NCI-H1694 (cell line): ENCODE measurements at regions not wholly inside any gene's neighbourhood (a gene's known extent, or its start where the extent isn't known, plus 50 kb on each side); places are given as distances from the start of the nearest gene placed in this dataset.

Experiments used
- DNase-seq: peaks from one replicate; lab custom pipeline; 2025; lab: John Stamatoyannopoulos, UW

- no peak for DNase-seq
Observed at GRCh38 chr16:6929868-6930267, 402.8 kb upstream of the RBFOX1 start.

- DNase-seq: no peak
Observed at GRCh38 chr16:6926762-6927161, 405.9 kb upstream of the RBFOX1 start.

- no peak for DNase-seq
Observed at GRCh38 chr16:6926341-6926740, 406.3 kb upstream of the RBFOX1 start.

GRCh38 chr16:6918646-6919045 lies 414.0 kb upstream of the RBFOX1 start:
- peak; percentile 66 for DNase-seq

- no peak for DNase-seq
Observed at GRCh38 chr16:6916946-6917345, 415.7 kb upstream of the RBFOX1 start.

GRCh38 chr16:6913566-6913965 lies 419.1 kb upstream of the RBFOX1 start:
- DNase-seq: no peak

GRCh38 chr16:6910301-6910700 lies 422.3 kb upstream of the RBFOX1 start:
- DNase-seq: no peak

- DNase-seq: no peak
Observed at GRCh38 chr16:6905601-6906000, 427.0 kb upstream of the RBFOX1 start.

- no peak for DNase-seq
Observed at GRCh38 chr16:6903671-6904070, 429.0 kb upstream of the RBFOX1 start.

- DNase-seq: no peak
Observed at GRCh38 chr16:6898896-6899295, 433.7 kb upstream of the RBFOX1 start.

GRCh38 chr16:6897876-6898485 lies 434.7 kb upstream of the RBFOX1 start:
- DNase-seq: no peak

- DNase-seq: no peak
Observed at GRCh38 chr16:6892966-6893365, 439.7 kb upstream of the RBFOX1 start.

GRCh38 chr16:6891496-6891895 lies 441.1 kb upstream of the RBFOX1 start:
- no peak for DNase-seq

- DNase-seq: no peak
Observed at GRCh38 chr16:6888531-6888930, 444.1 kb upstream of the RBFOX1 start.

GRCh38 chr16:6884002-6884401 lies 448.6 kb upstream of the RBFOX1 start:
- no peak for DNase-seq

- no peak for DNase-seq
Observed at GRCh38 chr16:6880263-6880662, 452.4 kb upstream of the RBFOX1 start.

- no peak for DNase-seq
Observed at GRCh38 chr16:6864671-6865070, 468.0 kb upstream of the RBFOX1 start.

GRCh38 chr16:6864244-6864643 lies 468.4 kb upstream of the RBFOX1 start:
- no peak for DNase-seq

GRCh38 chr16:6863135-6863534 lies 469.5 kb upstream of the RBFOX1 start:
- DNase-seq: no peak

- DNase-seq: no peak
Observed at GRCh38 chr16:6861815-6862477, 470.7 kb upstream of the RBFOX1 start.

- no peak for DNase-seq
Observed at GRCh38 chr16:6861135-6861814, 471.4 kb upstream of the RBFOX1 start.

- no peak for DNase-seq
Observed at GRCh38 chr16:6857575-6857974, 475.1 kb upstream of the RBFOX1 start.

- no peak for DNase-seq
Observed at GRCh38 chr16:6856578-6856977, 476.1 kb upstream of the RBFOX1 start.

GRCh38 chr16:6853565-6853964 lies 479.1 kb upstream of the RBFOX1 start:
- DNase-seq: no peak
